Endothelial cell of umbilical vein (primary cell): ENCODE measurements at regions not wholly inside any gene's neighbourhood (a gene's known extent, or its start where the extent isn't known, plus 50 kb on each side); places are given as distances from the start of the nearest gene placed in this dataset.

ENCODE experiments used
- BruUV-seq: library from RNA; stranded (reverse); fragments of 400-500 nt; replicated peaks from 2 replicates; lab custom pipeline; 2021; lab: Mats Ljungman, UMichigan
- CTCF ChIA-PET: fragments of 300-600, 350-600 bp; sonication (Branson Sonifier 250); formaldehyde crosslinking; loops from one replicate; lab custom pipeline; 2021; ENCODE audit warnings: antibody characterized with exemption, inconsistent platforms; lab: Charles Lee
- POLR2A ChIA-PET: fragments of 300-600, 350-600 bp; sonication (Branson Sonifier 250); formaldehyde crosslinking; loops from one replicate; lab custom pipeline; 2021; ENCODE audit warnings: antibody characterized with exemption, inconsistent platforms; lab: Charles Lee
- DNase-seq: peaks from one replicate; pipeline ENCODE4 v3.0.0-alpha.2; 2011; ENCODE audit warnings: low read depth, low spot score
- FAIRE-seq: peaks from 2 replicates; lab custom pipeline; 2011; peaks lifted over from hg19 to GRCh38; lab: Jason Lieb, UNC
- H2AFZ ChIP-seq: 2 replicates; pipeline ENCODE4 v1.6.0; 2012; ENCODE audit warnings: low read depth, low read length, control low read depth, inconsistent platforms
- H3K27ac ChIP-seq: 2 replicates; pipeline ENCODE4 v1.5.1; 2011; ENCODE audit warnings: low read depth, mild to moderate bottlenecking, control low read depth, low read length, moderate library complexity; ENCODE audit not compliant: insufficient read depth
- H3K27me3 ChIP-seq, 2 experiments: 2 replicates each; pipeline versions ENCODE4 v1.6.0 to v1.6.1; 2011; ENCODE audit warnings: low read length in 2 of 2, mixed read lengths in 1 of 2; ENCODE audit not compliant: control insufficient read depth in 2 of 2, insufficient read depth in 2 of 2
- H3K36me3 ChIP-seq, 2 experiments: 2 replicates in 1 of 2; 3 replicates in 1 of 2; pipeline ENCODE4 v1.5.1; 2011; ENCODE audit warnings: low read length in 2 of 2, mild to moderate bottlenecking in 1 of 2, moderate library complexity in 1 of 2; ENCODE audit not compliant: control insufficient read depth in 2 of 2, insufficient read depth in 2 of 2; ENCODE audit errors: extremely low read depth in 1 of 2
- H3K4me1 ChIP-seq: 3 replicates; pipeline ENCODE4 v1.5.1; 2011; ENCODE audit warnings: mild to moderate bottlenecking, low read length; ENCODE audit not compliant: control insufficient read depth, insufficient read depth; ENCODE audit errors: extremely low read depth
- H3K4me2 ChIP-seq: 2 replicates; pipeline ENCODE4 v1.6.1; 2011; ENCODE audit warnings: low read length, control low read depth, mixed read lengths; ENCODE audit not compliant: insufficient read depth
- H3K4me3 ChIP-seq, 3 experiments: fragments of 200-600 bp in 1 of 3; sonication (generic), shearing (Covaris generic) in 1 of 3; replicated peaks in 1 of 3; 2 replicates each; pipeline ENCODE4 v1.5.1; 2011 to 2016; ENCODE audit warnings: control low read depth in 3 of 3, low read length in 3 of 3, mild to moderate bottlenecking in 2 of 3, inconsistent platforms in 1 of 3, low read depth in 1 of 3, moderate library complexity in 1 of 3; ENCODE audit not compliant: insufficient read depth in 1 of 3
- H3K79me2 ChIP-seq: 2 replicates; pipeline ENCODE4 v1.6.0; 2012; ENCODE audit warnings: low read length, inconsistent platforms; ENCODE audit not compliant: control insufficient read depth, insufficient read depth
- H3K9ac ChIP-seq: replicated peaks from 2 replicates; pipeline ENCODE3; 2011; ENCODE audit warnings: low read length, control low read depth; ENCODE audit not compliant: insufficient read depth; ENCODE audit errors: extremely low read depth
- H3K9me1 ChIP-seq: replicated peaks from 3 replicates; pipeline ENCODE4 v1.6.0; 2011; ENCODE audit warnings: mild to moderate bottlenecking, low read length; ENCODE audit not compliant: control insufficient read depth, insufficient read depth; ENCODE audit errors: extremely low read depth
- H3K9me3 ChIP-seq: replicated peaks from 2 replicates; pipeline ENCODE4 v1.5.1; 2012; ENCODE audit warnings: low read length, inconsistent platforms; ENCODE audit not compliant: control insufficient read depth, insufficient read depth
- H4K20me1 ChIP-seq: replicated peaks from 2 replicates; pipeline ENCODE3; 2011; ENCODE audit warnings: mild to moderate bottlenecking, low read length; ENCODE audit not compliant: control insufficient read depth, insufficient read depth; ENCODE audit errors: extremely low read depth
- FOS ChIP-seq: IDR thresholded peaks from 2 replicates; pipeline ENCODE4 v1.6.1; 2011; ENCODE audit warnings: mild to moderate bottlenecking, low read length, moderate library complexity, borderline replicate concordance; ENCODE audit not compliant: insufficient read depth
- GATA2 ChIP-seq: IDR thresholded peaks from 2 replicates; pipeline ENCODE4 v1.7.0; 2011; ENCODE audit warnings: low read depth, mild to moderate bottlenecking, moderate library complexity, mixed read lengths, low read length; ENCODE audit not compliant: insufficient read length, insufficient read depth
- JUN ChIP-seq: IDR thresholded peaks from 2 replicates; pipeline ENCODE4 v1.6.1; 2011; ENCODE audit warnings: borderline replicate concordance, low read depth; ENCODE audit not compliant: insufficient read length, insufficient read depth
- MYC ChIP-seq: IDR thresholded peaks from one replicate; pipeline ENCODE4 v1.6.1; 2011; ENCODE audit warnings: mild to moderate bottlenecking, low read depth, low read length
- POLR2AphosphoS5 ChIP-seq: IDR thresholded peaks from 2 replicates; pipeline ENCODE4 v1.6.1; 2012; ENCODE audit warnings: low read depth, mild to moderate bottlenecking, control low read depth, low read length, moderate library complexity; ENCODE audit not compliant: insufficient read depth
- dilution Hi-C: fragments of 300-500 bp; cut with MboI; formaldehyde crosslinking; loops from one replicate; pipeline ENCODE4 v1.15.0; 2019; ENCODE audit warnings: low sequenced_read_pairs; ENCODE audit not compliant: extremely low pct_ligation_motif_present
- intact Hi-C: fragments of 100-400 bp; cut with micrococcal nuclease; formaldehyde crosslinking; loops from one replicate; pipeline ENCODE4 v1.10.0; 2022

DNA sequence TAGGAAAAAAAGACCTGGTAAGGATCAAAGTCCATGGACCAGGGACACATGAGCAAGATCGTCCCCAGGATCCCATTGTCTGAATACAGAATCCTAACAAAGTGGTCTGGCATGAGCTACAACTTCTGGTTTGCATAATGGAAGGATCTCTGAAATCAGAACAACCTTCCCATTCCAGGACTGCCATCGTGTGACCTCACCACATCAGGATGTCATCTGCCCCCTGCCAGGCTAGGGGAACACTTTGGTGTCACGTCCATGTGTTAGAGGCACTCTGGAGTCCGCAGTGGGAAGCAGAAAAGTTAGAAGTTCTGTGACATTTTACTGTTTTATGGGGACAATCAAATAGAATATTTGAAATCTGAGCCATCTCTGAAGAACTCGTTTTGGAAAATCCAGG lies 160.7 kb downstream of the RGS9 start:
- CTCF ChIA-PET: interaction anchor here (0.6 to 2.5 kb wide), 4 partner anchors 9 to 868 kb away, joined by 4 to 10 read pairs (median 4); no protein-coding TSS in a partner anchor
- H3K79me2 ChIP-seq: no peaks in the 10 kb centered on the region

DNA sequence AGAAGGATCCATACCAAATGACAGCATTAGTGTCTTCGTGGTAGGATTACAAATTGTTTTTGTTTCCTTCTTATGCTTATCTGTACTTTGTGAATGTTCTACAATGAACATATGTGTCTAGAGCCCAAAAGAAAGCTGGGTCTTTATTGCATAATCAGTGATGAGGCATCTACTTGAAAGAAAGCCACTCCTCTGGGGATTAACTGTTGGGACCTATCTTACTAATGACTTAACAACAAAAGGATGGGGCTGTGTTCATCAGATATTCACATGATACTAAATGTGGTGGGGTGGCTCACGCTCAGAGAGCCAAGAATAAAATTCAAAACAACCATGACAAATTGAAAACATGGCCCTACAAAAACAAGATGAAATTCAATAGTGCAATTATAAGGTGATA lies 160.2 kb downstream of the RGS9 start:
- H3K9me3 ChIP-seq: no peaks in the 10 kb centered on the region
- no peak overlapping the region for H3K4me2 ChIP-seq
- peaks cover 3 to 5% of the 10 kb centered on the region in 2 experiments for H3K27me3 ChIP-seq
- dilution Hi-C loops (no loop called here), intact Hi-C loops (no loop called here)
- no peak overlapping the region for H3K27ac ChIP-seq
- H3K9ac ChIP-seq: no peak overlapping the region
- ChIA-PET CTCF (interaction anchor here (1.2 to 2.5 kb wide), 2 partner anchors 9 to 869 kb away, joined by 5 to 10 read pairs; no protein-coding TSS in a partner anchor), POLR2A (no interaction called here)
- BruUV-seq: no TSS peak
- no peak for TF ChIP-seq MYC
- TF ChIP-seq GATA2: no peak
- H3K4me3 ChIP-seq: no peak overlapping the region
- H3K36me3 ChIP-seq: no peaks in the 10 kb centered on the region
- no peaks in the 10 kb centered on the region for H3K79me2 ChIP-seq
- no peaks in the 10 kb centered on the region for H3K9me1 ChIP-seq
- no peak overlapping the region for H2AFZ ChIP-seq
- H3K4me1 ChIP-seq: peaks cover 5% of the 10 kb centered on the region
- DNase-seq: no peak
- no peaks in the 10 kb centered on the region for H4K20me1 ChIP-seq
- FAIRE-seq: no peak

More for the DNA sequence above, 160.7 kb downstream of the RGS9 start:
- Histone ChIP-seq H2AFZ (no peak overlapping the region), H3K9me3 (no peaks in the 10 kb centered on the region), H3K9me1 (no peaks in the 10 kb centered on the region), H3K36me3 (no peaks in the 10 kb centered on the region), H3K27ac (no peak overlapping the region), H3K27me3 (peaks cover 7% of the 10 kb centered on the region in 2 experiments), H3K4me3 (no peak overlapping the region), H3K4me1 (no peaks in the 10 kb centered on the region), H4K20me1 (no peaks in the 10 kb centered on the region), H3K4me2 (no peak overlapping the region), H3K9ac (no peak overlapping the region)
- POLR2A ChIA-PET: no interaction called here
- no TSS peak for BruUV-seq
- no peak for FAIRE-seq
- no peak for DNase-seq
- dilution Hi-C loops (no loop called here), intact Hi-C loops (no loop called here)
- TF ChIP-seq FOS: no peak
- no peak for TF ChIP-seq JUN
- TF ChIP-seq GATA2: no peak
- TF ChIP-seq POLR2AphosphoS5: no peak
